Esophagus muscularis mucosa (tissue), 4 donors: ENCODE measurements at regions not wholly inside any gene's neighbourhood (a gene's known extent, or its start where the extent isn't known, plus 50 kb on each side); places are given as distances from the start of the nearest gene placed in this dataset.

Source experiments
- CTCF ChIP-seq, 3 experiments: fragments of 200-600 bp in 2 of 3; fragments of 450-650 bp in 1 of 3; sonication (generic) in 2 of 3; IDR thresholded peaks; one replicate each; pipeline ENCODE4 v1.5.1; 2017 to 2019; ENCODE audit warnings: antibody characterized with exemption in 3 of 3, mild to moderate bottlenecking in 2 of 3, moderate library complexity in 1 of 3
- EP300 ChIP-seq: sonication (generic); formaldehyde crosslinking; IDR thresholded peaks from one replicate; pipeline ENCODE4 v1.6.1; 2017; ENCODE audit warnings: antibody characterized with exemption
- POLR2A ChIP-seq: fragments of 450-650 bp; IDR thresholded peaks from one replicate; pipeline ENCODE4 v1.6.1; 2017; ENCODE audit warnings: antibody characterized with exemption, moderate library complexity, mild to moderate bottlenecking, low read depth
- POLR2AphosphoS5 ChIP-seq, 2 donors: sonication (generic); formaldehyde crosslinking; IDR thresholded peaks; one replicate each; pipeline ENCODE4 v1.6.1; 2017; ENCODE audit warnings: antibody characterized with exemption in 2 of 2

DNA sequence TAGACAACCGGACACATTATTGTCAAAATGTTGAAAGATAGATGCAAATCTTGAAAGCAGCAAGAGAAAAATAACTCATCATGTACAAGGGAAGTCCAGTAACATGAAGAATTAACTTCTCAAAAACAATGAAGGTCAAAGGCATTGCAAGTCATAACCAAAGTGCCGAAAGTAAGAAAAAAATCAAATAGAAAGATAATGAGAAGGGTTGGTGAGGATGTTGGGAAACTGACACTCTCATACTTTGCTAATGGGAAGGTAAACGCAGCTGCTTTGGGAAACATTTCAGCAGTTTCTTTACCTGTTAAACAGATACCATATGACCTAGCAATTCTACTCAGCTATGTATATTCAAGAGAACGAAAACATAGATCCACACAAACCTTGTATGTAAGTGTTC lies 303.0 kb downstream of the ARL4A start:
- no peak for TF ChIP-seq POLR2AphosphoS5 (IDR thresholded peaks at IDR 0.05)
- TF ChIP-seq CTCF (IDR thresholded peaks at IDR 0.05), result no peak
- TF ChIP-seq EP300, result no peak
- no peak for TF ChIP-seq POLR2A
